ENCODE measurements at regions not wholly inside any gene's neighbourhood (a gene's known extent, or its start where the extent isn't known, plus 50 kb on each side); places are given as distances from the start of the nearest gene placed in this dataset.
A peak's percentile ranks its signal among the peaks of the same experiment; 100 is the strongest.

DNA sequence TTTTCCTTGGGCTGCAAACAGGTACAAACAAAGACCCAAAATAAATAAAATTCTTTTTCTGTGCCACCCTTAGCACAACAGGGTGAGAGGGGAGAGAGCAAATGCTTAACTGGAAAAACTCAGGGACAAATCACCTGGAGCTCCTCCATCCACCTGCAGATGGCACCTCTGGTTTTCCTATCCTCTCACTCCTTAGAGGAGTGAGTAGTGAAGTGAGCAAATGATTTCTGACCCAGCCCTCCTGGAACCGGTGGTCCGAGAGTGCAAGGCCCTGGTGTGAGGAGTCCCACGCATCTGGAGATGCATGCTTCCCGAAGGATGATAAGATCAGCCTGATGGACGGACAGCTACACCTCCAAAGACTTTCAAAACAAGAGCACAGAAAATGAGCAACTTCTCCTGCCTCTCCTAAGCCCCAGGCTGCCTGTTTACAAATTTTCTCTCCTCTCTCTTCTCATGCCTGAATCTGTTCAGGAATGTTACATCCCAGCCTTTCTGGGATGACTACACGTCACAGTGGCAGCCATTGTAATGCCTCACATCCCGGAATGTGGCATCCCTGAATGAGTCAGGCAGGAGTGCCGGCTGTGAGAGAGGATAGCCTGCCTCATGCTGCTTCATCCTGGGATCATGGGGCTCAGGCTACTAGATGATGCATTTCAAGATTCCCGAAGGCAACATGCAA, 86.4 kb downstream of the ADRB2 start:
- no peak overlapping the region for H2AFZ ChIP-seq (ENCODE audit: insufficient read depth, low read depth, low read length, poor library complexity, severe bottlenecking)
- Mint-ChIP-seq H3K36me3 (no peaks in the 10 kb centered on the region), H3K4me1 (peaks cover 35% of the 10 kb centered on the region), H3K27ac (peak overlapping the region in 1 of 7 donors; percentile 44), H3K27me3 (ENCODE audit: low read depth in 3 of 3) (peaks cover 2 to 6% (median 5%) of the 10 kb centered on the region in 3 donors), H3K4me3 (no peak overlapping the region), H3K9me3 (no peaks in the 10 kb centered on the region)
- no peak for DNase-seq
- no peaks in the 10 kb centered on the region for H3K79me2 ChIP-seq (ENCODE audit: insufficient read depth, low read length)
- no peaks in the 10 kb centered on the region for H3K27me3 ChIP-seq (ENCODE audit: control insufficient read depth in 2 of 2, insufficient read depth in 2 of 2, low read length in 2 of 2)
- no peak overlapping the region for H3K27ac ChIP-seq (ENCODE audit: low read depth in 1 of 2, low read length in 2 of 2)
- no peaks in the 10 kb centered on the region for H4K20me1 ChIP-seq (ENCODE audit: insufficient read depth, low read length)
- intact Hi-C loops (cut with micrococcal nuclease), result no loop called here
- no peaks in the 10 kb centered on the region for H3K9me3 ChIP-seq (replicated peaks in 1 of 2; ENCODE audit: control insufficient read depth in 1 of 2, insufficient read depth in 1 of 2, low read length in 2 of 2)
- H3K36me3 ChIP-seq (replicated peaks in 1 of 2; ENCODE audit: control insufficient read depth in 1 of 2, insufficient read depth in 2 of 2, low read length in 2 of 2), result no peaks in the 10 kb centered on the region
- H3K4me3 ChIP-seq (replicated peaks in 1 of 3; ENCODE audit: low read depth in 2 of 3, low read length in 3 of 3), result no peak overlapping the region
- no peak overlapping the region for H3K4me2 ChIP-seq (replicated peaks; ENCODE audit: extremely low read depth, low read length, poor library complexity, severe bottlenecking)
- 95% methylated on average over 7 of the region's 9 CpGs for WGBS (ENCODE audit: insufficient coverage)
- no peak overlapping the region for H3K9ac ChIP-seq (ENCODE audit: insufficient read depth, low read length, poor library complexity, severe bottlenecking)
- TF ChIP-seq, protein P1, sequence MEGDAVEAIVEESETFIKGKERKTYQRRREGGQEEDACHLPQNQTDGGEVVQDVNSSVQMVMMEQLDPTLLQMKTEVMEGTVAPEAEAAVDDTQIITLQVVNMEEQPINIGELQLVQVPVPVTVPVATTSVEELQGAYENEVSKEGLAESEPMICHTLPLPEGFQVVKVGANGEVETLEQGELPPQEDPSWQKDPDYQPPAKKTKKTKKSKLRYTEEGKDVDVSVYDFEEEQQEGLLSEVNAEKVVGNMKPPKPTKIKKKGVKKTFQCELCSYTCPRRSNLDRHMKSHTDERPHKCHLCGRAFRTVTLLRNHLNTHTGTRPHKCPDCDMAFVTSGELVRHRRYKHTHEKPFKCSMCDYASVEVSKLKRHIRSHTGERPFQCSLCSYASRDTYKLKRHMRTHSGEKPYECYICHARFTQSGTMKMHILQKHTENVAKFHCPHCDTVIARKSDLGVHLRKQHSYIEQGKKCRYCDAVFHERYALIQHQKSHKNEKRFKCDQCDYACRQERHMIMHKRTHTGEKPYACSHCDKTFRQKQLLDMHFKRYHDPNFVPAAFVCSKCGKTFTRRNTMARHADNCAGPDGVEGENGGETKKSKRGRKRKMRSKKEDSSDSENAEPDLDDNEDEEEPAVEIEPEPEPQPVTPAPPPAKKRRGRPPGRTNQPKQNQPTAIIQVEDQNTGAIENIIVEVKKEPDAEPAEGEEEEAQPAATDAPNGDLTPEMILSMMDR (IDR thresholded peaks at IDR 0.05), result no peak
- peaks cover 26 to 32% of the 10 kb centered on the region in 2 donors for H3K4me1 ChIP-seq (ENCODE audit: control insufficient read depth in 1 of 2, insufficient read depth in 2 of 2, low read length in 2 of 2)

GRCh38 chr5:148913493-148913892, 87.1 kb downstream of the ADRB2 start:
- Mint-ChIP-seq H3K4me1 (peaks cover 35% of the 10 kb centered on the region), H3K9me3 (no peaks in the 10 kb centered on the region), H3K4me3 (no peak overlapping the region), H3K27me3 (ENCODE audit: low read depth in 3 of 3) (peaks cover 2 to 6% (median 3%) of the 10 kb centered on the region in 3 donors), H3K36me3 (no peaks in the 10 kb centered on the region), H3K27ac (no peak overlapping the region)
- Histone ChIP-seq H3K27ac (ENCODE audit: low read depth in 1 of 2, low read length in 2 of 2) (no peak overlapping the region), H3K27me3 (ENCODE audit: control insufficient read depth in 2 of 2, insufficient read depth in 2 of 2, low read length in 2 of 2) (no peaks in the 10 kb centered on the region), H3K36me3 (replicated peaks in 1 of 2; ENCODE audit: control insufficient read depth in 1 of 2, insufficient read depth in 2 of 2, low read length in 2 of 2) (no peaks in the 10 kb centered on the region), H4K20me1 (ENCODE audit: insufficient read depth, low read length) (no peaks in the 10 kb centered on the region), H3K4me1 (ENCODE audit: control insufficient read depth in 1 of 2, insufficient read depth in 2 of 2, low read length in 2 of 2) (peaks cover 26 to 32% of the 10 kb centered on the region in 2 donors), H3K9me3 (replicated peaks in 1 of 2; ENCODE audit: control insufficient read depth in 1 of 2, insufficient read depth in 1 of 2, low read length in 2 of 2) (no peaks in the 10 kb centered on the region), H3K4me3 (replicated peaks in 1 of 3; ENCODE audit: low read depth in 2 of 3, low read length in 3 of 3) (no peak overlapping the region), H3K9ac (ENCODE audit: insufficient read depth, low read length, poor library complexity, severe bottlenecking) (no peak overlapping the region), H3K4me2 (replicated peaks; ENCODE audit: extremely low read depth, low read length, poor library complexity, severe bottlenecking) (no peak overlapping the region), H3K79me2 (ENCODE audit: insufficient read depth, low read length) (no peaks in the 10 kb centered on the region), H2AFZ (ENCODE audit: insufficient read depth, low read depth, low read length, poor library complexity, severe bottlenecking) (no peak overlapping the region)
- WGBS (ENCODE audit: insufficient coverage), result 83% methylated on average over 3 of the region's 6 CpGs
- intact Hi-C loops (cut with micrococcal nuclease), result no loop called here
- DNase-seq, result no peak
- TF ChIP-seq, protein P1 (IDR thresholded peaks at IDR 0.05), result no peak
